HEK293 (cell line): ENCODE measurements at regions not wholly inside any gene's neighbourhood (a gene's known extent, or its start where the extent isn't known, plus 50 kb on each side); places are given as distances from the start of the nearest gene placed in this dataset.
"Not testable (repeated sequence)": the region's sequence is repeated elsewhere in the genome, so short reads cannot be mapped to it uniquely, and the experiment has no call there.

Source experiments
- CTCF ChIP-seq: fragments of 450-650 bp; formaldehyde crosslinking; IDR thresholded peaks from 2 replicates; pipeline ENCODE4 v1.5.1; 2016; ENCODE audit warnings: missing biosample characterization, missing genetic modification characterization
- HOXA7 ChIP-seq: sonication (generic); formaldehyde crosslinking; IDR thresholded peaks from 2 replicates; pipeline ENCODE4 v1.8.1; 2022; ENCODE audit warnings: missing genetic modification reagents, borderline replicate concordance
- MZF1 ChIP-seq: fragments of 450-650 bp; formaldehyde crosslinking; IDR thresholded peaks from 2 replicates; pipeline ENCODE4 v1.5.1; 2017; ENCODE audit warnings: missing biosample characterization, missing genetic modification characterization, borderline replicate concordance
- PBX3 ChIP-seq: sonication (generic); formaldehyde crosslinking; IDR thresholded peaks from 2 replicates; pipeline ENCODE4 v1.8.1; 2022; ENCODE audit warnings: mild to moderate bottlenecking, moderate library complexity, missing genetic modification reagents
- ZNF423 ChIP-seq: fragments of 450-650 bp; formaldehyde crosslinking; IDR thresholded peaks from 2 replicates; pipeline ENCODE4 v1.5.1; 2016; ENCODE audit warnings: missing biosample characterization, missing genetic modification characterization
- ZNF449 ChIP-seq: fragments of 450-650 bp; formaldehyde crosslinking; IDR thresholded peaks from 2 replicates; pipeline ENCODE4 v1.5.1; 2017; ENCODE audit warnings: missing biosample characterization, mild to moderate bottlenecking, missing genetic modification characterization, moderate library complexity
- ZNF473 ChIP-seq: fragments of 450-650 bp; formaldehyde crosslinking; IDR thresholded peaks from 2 replicates; pipeline ENCODE4 v1.5.1; 2017; ENCODE audit warnings: missing biosample characterization, missing genetic modification characterization
- ZNF544 ChIP-seq: fragments of 450-650 bp; formaldehyde crosslinking; IDR thresholded peaks from 2 replicates; pipeline ENCODE4 v1.5.0; 2017; ENCODE audit warnings: missing biosample characterization, missing genetic modification characterization
- ZNF707 ChIP-seq: fragments of 450-650 bp; formaldehyde crosslinking; IDR thresholded peaks from 2 replicates; pipeline ENCODE4 v1.5.1; 2016; ENCODE audit warnings: missing biosample characterization, missing genetic modification characterization

GRCh38 chr2:131824986-131825385 lies 297.3 kb downstream of the CCDC74A start:
- TF ChIP-seq CTCF (tag by site-specific recombination); HOXA7 (CRISPR knock-in tag); ZNF473 (tag by site-specific recombination); PBX3; ZNF449 (tag by site-specific recombination); ZNF423 (tag by site-specific recombination); ZNF707 (tag by site-specific recombination); ZNF544 (tag by site-specific recombination); MZF1: not testable (repeated sequence)
